SH-SY5Y (cell line): ENCODE measurements at regions not wholly inside any gene's neighbourhood (a gene's known extent, or its start where the extent isn't known, plus 50 kb on each side); places are given as distances from the start of the nearest gene placed in this dataset.

Experiments
- GATA2 ChIP-seq: IDR thresholded peaks from 2 replicates; pipeline ENCODE4 v1.6.1; 2011; ENCODE audit warnings: mild to moderate bottlenecking, low read depth, low read length
- GATA3 ChIP-seq: IDR thresholded peaks from 2 replicates; pipeline ENCODE4 v1.6.1; 2011; ENCODE audit warnings: low read depth, mild to moderate bottlenecking, low read length, moderate library complexity

DNA sequence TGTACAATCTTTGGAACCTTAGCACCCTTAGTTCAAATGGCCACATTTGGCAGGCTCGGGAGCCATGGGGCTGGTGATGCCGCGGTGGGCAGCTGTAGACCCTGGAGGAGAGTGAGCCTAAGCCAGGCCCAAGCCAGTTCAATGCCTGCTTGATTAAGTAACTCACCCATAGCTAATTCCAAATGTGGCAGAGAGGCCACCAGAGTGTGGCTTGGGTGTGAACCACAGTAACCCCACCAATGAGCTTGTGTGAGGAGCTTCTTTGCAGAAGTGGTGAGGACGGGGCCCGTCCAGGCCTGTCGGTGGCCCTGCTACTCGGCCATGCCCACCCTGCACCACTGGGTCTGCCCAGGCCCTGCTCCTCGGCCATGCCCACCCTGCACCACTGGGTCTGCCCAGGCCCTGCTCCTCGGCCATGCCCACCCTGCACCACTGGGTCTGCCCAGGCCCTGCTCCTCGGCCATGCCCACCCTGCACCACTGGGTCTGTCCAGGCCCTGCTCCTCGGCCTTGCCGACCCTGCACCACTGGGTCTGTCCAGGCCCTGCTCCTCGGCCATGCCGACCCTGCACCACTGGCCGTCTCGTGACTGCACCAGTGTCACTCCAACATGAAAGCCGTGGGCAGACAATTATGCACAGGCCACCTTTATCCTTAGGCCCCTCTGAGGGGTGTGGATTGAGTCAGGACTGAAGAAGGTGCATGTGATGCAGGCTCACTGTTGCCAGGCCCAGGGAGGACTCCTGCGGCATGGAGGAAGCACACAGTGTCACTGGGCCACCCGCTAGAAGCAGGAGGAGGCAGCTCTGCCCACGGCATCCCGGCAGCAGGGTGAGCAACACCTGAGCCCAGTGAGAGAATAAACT, 75.4 kb downstream of the MRPL36 start:
- TF ChIP-seq GATA2, result no peak
- TF ChIP-seq GATA3, result no peak

DNA sequence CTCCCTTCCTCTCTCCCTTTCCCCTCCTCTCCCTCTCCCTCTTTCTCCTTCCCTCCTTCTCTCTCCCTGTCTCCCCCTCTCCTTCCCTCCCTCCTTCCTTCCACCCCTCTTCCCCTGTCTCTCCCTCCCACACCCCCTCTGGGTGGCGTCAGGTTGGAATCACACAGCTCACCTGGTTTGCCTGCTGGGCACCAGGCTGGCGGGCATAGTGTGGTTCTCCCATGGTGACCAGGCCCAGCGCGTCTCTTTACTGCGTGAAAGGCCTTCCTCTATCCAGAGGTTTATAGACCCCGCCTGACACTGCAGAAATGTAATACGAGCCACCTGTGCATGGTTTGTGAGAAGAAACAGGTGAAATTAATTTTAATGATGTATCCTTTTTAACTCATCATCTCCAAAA, 76.2 kb downstream of the MRPL36 start:
- TF ChIP-seq GATA3 (no peak), GATA2 (no peak)

DNA sequence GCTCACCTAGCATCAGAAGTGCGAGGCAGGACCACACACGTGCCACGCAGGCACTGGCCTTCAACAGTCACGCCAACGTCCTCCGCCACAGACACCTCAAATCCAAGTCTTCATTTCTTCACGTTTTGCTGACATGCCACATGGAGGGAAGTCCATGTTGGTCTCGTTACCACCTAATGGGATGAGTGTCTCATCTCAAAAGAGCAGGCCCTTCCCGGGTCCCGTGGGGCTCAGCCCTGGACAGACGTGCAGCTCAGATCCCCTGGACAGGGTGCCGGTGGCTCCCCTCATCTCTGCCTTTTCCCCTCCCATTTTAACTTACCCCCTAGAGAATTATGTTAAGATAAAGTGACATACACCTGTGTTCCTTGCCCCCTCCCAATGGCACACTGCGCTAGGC, 76.8 kb downstream of the MRPL36 start:
- TF ChIP-seq GATA3 (no peak), GATA2 (no peak)

DNA sequence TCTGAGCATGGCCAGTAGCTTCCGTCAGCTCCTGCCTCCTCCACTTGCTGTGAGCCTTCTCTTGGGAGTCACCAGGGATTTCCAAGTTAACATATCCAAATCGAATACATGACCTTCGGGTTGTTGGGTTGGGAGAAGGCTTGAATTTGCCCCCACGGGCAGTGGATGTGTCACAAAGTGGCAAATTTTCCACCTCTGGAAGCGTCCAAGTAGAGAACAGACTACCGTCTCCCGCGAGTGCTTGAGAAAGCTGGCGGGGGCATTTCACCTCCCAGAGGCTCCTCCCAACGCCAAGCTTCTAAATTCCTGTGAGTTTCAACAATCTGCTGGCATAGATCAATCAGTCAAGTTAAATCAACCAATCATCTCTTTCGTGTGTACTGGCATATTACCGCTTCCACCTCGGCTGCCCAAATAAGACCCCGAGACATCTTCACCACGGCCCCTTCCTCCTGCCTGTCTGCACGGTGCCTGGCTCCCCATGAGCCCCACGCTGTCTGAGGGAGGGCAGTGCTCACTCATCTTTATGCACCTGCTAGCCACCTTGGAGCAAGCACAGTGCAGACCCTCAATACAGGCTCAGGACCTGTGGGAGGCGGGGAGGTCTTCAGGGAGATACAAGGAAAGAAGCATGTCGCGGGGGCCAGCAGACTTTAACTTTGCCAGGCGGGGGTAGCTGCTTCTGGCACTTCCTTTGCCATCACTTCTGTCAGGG, 79.1 kb downstream of the MRPL36 start:
- TF ChIP-seq GATA2, result no peak
- TF ChIP-seq GATA3, result no peak

DNA sequence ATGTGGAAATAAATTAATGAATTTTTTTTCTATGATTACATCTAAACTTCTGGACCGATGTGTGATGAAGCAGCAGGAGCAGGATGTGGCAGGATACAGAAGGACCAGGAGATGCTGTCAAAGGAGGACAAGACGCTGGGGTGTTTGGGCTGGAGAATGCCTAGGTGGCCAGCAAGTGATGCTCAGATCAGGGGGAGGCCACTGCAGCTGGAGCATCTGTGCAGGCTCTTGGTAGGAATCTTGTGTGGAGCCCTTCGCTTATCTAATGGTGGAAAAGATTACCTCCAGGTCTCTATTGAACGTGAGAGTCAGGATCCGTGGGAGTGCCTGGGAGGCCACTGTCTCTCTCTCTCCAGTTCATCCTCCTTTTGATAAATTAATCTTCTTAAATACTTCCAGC, 79.8 kb downstream of the MRPL36 start:
- TF ChIP-seq GATA3 (no peak), GATA2 (no peak)

DNA sequence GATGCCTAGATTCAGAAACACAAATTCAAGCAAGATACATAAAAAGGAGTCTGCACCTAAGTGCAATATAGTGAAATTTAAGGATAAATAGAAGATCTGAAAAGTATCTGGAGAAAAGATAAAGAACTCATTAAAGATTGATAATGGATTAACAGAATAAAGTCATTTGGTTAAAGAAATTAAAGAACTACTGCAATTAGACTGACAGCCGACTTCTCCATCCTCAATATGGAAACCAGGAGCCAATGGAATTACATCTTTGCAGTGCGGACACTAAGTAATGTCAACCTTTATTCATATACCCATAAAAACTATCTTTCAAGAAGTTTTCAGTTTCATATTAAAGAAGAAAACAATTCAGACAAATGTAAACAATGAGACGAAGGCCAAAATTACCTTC, 81.0 kb downstream of the MRPL36 start:
- no peak for TF ChIP-seq GATA2
- TF ChIP-seq GATA3, result no peak

- TF ChIP-seq GATA3 (no peak), GATA2 (no peak)
Measured at GRCh38 chr5:1709171-1709803, 90.3 kb downstream of the MRPL36 start.

DNA sequence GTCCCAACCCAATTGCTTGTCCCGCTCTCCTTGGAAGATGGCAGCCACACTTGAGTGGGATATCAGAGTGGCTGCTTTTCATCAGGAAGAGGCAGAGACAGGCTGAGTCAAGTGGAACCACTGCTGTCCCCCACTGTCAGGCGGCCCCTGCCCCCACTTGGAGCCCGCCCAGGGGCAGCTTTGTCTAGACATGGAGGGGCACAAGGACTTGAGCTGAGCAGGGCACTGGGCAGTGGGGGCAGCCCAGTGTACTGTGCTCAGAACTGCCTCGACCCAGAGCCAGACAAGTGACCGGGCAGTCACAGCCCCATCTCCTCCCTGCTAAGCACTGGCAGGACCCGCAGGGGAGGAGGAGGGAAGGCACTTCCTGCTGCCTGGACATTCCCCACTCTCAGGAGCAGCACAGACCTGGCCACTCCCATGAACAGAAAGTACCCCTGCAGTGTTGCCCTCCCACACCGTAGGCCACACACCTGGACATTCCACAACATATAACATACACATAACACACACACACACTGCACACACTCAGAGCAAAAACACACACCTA, 91.0 kb downstream of the MRPL36 start:
- no peak for TF ChIP-seq GATA3
- TF ChIP-seq GATA2, result no peak

DNA sequence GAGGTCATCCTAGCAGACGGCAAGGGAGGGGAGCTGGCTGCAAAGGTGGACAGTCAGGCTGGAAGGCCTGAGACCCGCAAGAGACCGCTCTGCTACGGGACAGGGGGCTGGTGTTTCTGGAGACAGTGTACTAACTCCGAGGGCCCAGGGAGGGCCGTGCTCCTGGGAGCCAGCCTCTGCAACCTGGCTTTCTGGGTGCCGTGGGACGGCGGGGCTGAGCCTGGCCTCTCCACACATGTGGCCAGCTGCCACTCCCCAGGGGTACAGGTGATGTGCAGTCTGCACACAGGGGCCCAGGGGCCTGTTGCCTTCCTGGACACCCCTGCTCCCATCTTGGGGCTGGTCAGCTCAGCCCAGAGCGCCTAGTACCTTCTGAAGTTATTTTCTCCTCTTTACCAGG, 92.2 kb downstream of the MRPL36 start:
- TF ChIP-seq GATA2 (no peak), GATA3 (no peak)

GRCh38 chr5:1706428-1706827, 93.2 kb downstream of the MRPL36 start:
- no peak for TF ChIP-seq GATA3
- no peak for TF ChIP-seq GATA2

GRCh38 chr5:1706021-1706420, 93.6 kb downstream of the MRPL36 start:
- no peak for TF ChIP-seq GATA3
- no peak for TF ChIP-seq GATA2

DNA sequence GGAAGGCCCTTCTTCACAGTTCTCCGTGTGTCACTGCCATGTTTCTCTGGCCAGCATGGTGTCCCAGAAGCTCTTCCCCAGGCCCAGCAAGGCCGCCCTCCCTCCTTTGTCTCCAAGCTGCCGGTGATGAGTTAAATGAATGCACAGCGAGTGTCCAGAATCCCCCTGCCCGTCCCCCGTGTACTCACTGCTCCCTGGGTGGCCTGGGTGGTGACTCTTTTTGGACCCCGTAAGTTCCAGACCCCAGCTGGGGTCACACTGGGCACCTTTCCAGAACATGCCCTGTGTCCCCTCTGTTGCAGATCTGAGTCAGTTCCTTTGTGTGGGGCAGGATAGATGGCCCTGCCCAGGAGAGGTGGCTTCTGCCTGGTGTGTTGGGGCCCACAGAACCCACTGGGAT, 95.0 kb downstream of the MRPL36 start:
- TF ChIP-seq GATA2 (no peak), GATA3 (no peak)

- TF ChIP-seq GATA3 (no peak), GATA2 (no peak)
Measured at GRCh38 chr5:1704266-1704665, 95.4 kb downstream of the MRPL36 start.

GRCh38 chr5:1703352-1704050, 96.1 kb downstream of the MRPL36 start:
- TF ChIP-seq GATA3, result no peak
- TF ChIP-seq GATA2, result no peak
